ENCODE measurements at regions not wholly inside any gene's neighbourhood (a gene's known extent, or its start where the extent isn't known, plus 50 kb on each side); places are given as distances from the start of the nearest gene placed in this dataset.

DNA sequence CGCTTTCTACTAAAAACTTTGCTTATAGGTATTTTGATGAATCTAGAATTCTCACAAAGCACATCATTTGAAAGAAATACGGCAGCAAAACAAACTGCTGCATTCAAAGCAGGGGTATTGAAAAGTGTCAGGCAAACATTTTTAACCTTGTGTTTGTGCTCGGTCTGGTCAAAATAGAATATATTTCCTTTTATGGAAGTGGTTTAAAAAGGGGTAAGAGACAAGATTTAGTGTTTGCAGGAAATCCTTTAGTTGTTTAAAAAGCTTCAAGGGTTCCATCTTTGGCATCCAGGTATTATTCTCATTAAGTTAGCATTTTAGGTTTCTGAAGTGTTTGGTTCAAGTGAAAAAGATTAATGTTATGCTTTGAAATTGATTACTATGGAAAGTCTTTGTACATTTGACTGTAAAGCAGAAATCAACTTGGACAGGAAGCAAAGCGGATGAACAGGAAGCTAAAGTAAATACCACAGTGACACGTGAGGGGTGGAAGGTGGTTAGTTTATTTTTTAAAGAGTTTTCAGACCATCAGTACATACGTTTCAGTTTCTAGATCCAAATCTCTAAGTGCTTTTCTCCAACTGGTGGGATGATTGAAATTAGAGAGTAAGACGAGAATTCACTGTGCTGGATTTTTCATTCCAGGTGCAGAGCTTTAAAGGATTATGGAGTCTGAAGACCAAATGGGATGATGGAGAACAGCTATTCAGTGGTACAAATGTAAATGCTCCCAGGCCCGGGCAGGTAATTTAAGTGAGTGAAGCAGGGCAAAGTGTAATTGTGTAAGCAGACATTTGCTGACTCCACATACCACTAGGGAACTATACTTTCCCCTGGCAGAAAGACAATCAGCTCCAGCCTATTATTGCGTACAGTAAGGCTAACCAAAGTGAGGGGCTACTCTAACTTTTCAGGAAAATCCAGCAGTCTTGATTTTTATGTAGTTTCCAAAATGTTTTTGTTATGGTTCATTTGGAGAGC is 341.8 kb upstream of the TBL1XR1 start:
- BruUV-seq (replicated peaks), result no TSS peak

DNA sequence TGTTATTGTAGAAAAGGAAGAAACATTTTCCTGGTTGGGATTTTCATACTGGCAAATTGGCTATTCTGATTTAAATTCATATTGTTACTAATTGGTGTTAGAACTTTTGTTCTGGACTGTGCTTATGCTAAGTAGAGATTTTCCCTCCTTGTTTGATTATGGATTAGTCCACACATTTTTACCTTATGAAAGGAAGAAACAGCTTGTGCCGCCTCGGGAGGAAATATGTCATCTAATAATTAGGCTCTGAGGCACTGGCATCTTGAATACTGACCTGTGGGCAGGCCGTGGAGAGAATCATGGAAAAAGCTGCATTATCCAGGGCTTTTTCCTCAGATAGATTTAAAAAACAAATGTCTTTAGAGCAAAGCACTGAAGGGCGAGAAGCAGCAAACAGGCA is 344.3 kb upstream of the TBL1XR1 start:
- ChIA-PET CTCF (no interaction called here), POLR2A (ENCODE audit: unreplicated experiment) (no interaction called here)
- H3K79me2 ChIP-seq (ENCODE audit: low read length), result no peaks in the 10 kb centered on the region
- intact Hi-C loops (cut with micrococcal nuclease), result no loop called here
- BruUV-seq (replicated peaks), result no TSS peak
- ATAC-seq (no peak), DNase-seq (no peak)
- no peak overlapping the region for H2AFZ ChIP-seq (ENCODE audit: low read length)
- H3K9me3 ChIP-seq (ENCODE audit: low read length), result no peaks in the 10 kb centered on the region
- no peak overlapping the region for H3K4me2 ChIP-seq (ENCODE audit: low read length)
- TF ChIP-seq EZH2 (IDR thresholded peaks at IDR 0.05; ENCODE audit: low read length, unreplicated experiment) (no peak), EZH2phosphoT487 (IDR thresholded peaks at IDR 0.05; ENCODE audit: borderline replicate concordance, low read length) (no peak)
- TF ChIP-seq, protein P1, sequence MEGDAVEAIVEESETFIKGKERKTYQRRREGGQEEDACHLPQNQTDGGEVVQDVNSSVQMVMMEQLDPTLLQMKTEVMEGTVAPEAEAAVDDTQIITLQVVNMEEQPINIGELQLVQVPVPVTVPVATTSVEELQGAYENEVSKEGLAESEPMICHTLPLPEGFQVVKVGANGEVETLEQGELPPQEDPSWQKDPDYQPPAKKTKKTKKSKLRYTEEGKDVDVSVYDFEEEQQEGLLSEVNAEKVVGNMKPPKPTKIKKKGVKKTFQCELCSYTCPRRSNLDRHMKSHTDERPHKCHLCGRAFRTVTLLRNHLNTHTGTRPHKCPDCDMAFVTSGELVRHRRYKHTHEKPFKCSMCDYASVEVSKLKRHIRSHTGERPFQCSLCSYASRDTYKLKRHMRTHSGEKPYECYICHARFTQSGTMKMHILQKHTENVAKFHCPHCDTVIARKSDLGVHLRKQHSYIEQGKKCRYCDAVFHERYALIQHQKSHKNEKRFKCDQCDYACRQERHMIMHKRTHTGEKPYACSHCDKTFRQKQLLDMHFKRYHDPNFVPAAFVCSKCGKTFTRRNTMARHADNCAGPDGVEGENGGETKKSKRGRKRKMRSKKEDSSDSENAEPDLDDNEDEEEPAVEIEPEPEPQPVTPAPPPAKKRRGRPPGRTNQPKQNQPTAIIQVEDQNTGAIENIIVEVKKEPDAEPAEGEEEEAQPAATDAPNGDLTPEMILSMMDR (conservative IDR thresholded peaks at IDR 0.05; ENCODE audit: low read depth, low read length), result no peak
- no peak overlapping the region for H3K4me3 ChIP-seq (ENCODE audit: low read length)
- no peaks in the 10 kb centered on the region for H3F3A ChIP-seq (ENCODE audit: low read length, unreplicated experiment)
- H4K20me1 ChIP-seq (ENCODE audit: low read length), result no peaks in the 10 kb centered on the region
- no peaks in the 10 kb centered on the region for H3K27me3 ChIP-seq (ENCODE audit: low read length)
- H3K36me3 ChIP-seq (ENCODE audit: low read depth, low read length), result no peaks in the 10 kb centered on the region
- H3K27ac ChIP-seq (ENCODE audit: low read length), result no peak overlapping the region
- H3K9me2 ChIP-seq (replicated peaks; ENCODE audit: low read length), result no peaks in the 10 kb centered on the region
- H3K4me1 ChIP-seq (ENCODE audit: insufficient read depth, low read length), result peaks cover 5% of the 10 kb centered on the region; the same call in 1 of the 2 replicates
- no peak overlapping the region for H3K9ac ChIP-seq (ENCODE audit: low read length)

More for the DNA sequence above, 341.8 kb upstream of the TBL1XR1 start:
- Histone ChIP-seq H2AFZ (ENCODE audit: low read length) (0 out of 2 replicates have a peak overlapping the region, but pooled peaks have one; percentile 9), H3F3A (ENCODE audit: low read length, unreplicated experiment) (no peaks in the 10 kb centered on the region), H3K79me2 (ENCODE audit: low read length) (no peaks in the 10 kb centered on the region), H3K27me3 (ENCODE audit: low read length) (no peaks in the 10 kb centered on the region), H4K20me1 (ENCODE audit: low read length) (no peaks in the 10 kb centered on the region), H3K9me3 (ENCODE audit: low read length) (no peaks in the 10 kb centered on the region), H3K4me3 (ENCODE audit: low read length) (no peak overlapping the region), H3K4me2 (ENCODE audit: low read length) (no peak overlapping the region), H3K9me2 (replicated peaks; ENCODE audit: low read length) (no peaks in the 10 kb centered on the region), H3K36me3 (ENCODE audit: low read depth, low read length) (no peaks in the 10 kb centered on the region), H3K4me1 (ENCODE audit: insufficient read depth, low read length) (peaks cover 5% of the 10 kb centered on the region; the same call in 1 of the 2 replicates), H3K27ac (ENCODE audit: low read length) (no peak overlapping the region), H3K9ac (ENCODE audit: low read length) (no peak overlapping the region)
- intact Hi-C loops (cut with micrococcal nuclease), result no loop called here
- no peak for ATAC-seq
- CTCF ChIA-PET, result no interaction called here
- POLR2A ChIA-PET (ENCODE audit: unreplicated experiment), result no interaction called here
- peak; percentile 20 for DNase-seq
- TF ChIP-seq EZH2 (IDR thresholded peaks at IDR 0.05; ENCODE audit: low read length, unreplicated experiment), result no peak
- no peak for TF ChIP-seq EZH2phosphoT487 (IDR thresholded peaks at IDR 0.05; ENCODE audit: borderline replicate concordance, low read length)
- TF ChIP-seq, protein P1 (conservative IDR thresholded peaks at IDR 0.05; ENCODE audit: low read depth, low read length), result no peak

DNA sequence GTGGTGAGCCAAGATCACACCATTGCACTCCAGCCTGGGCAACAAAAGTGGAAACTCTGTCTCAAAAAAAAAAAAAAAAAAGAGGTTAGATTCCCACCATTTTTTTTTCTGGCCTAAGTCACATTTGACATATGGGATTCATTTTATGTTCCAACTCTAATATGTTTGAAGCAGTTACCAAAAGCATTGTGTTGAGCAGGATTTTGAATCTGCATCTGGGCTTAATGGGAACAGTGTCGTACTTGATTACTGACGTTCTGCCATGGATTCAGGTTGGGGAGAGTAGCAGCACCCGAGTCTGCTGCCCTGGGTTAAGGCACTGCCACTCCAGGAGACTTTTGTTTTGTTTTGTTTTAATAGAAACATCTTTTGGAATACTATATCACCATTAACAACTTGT is 348.7 kb upstream of the TBL1XR1 start:
- no peaks in the 10 kb centered on the region for H3K9me2 ChIP-seq (replicated peaks; ENCODE audit: low read length)
- H3K27ac ChIP-seq (ENCODE audit: low read length), result no peak overlapping the region
- no peak overlapping the region for H3K4me3 ChIP-seq (ENCODE audit: low read length)
- intact Hi-C loops (cut with micrococcal nuclease), result no loop called here
- no peaks in the 10 kb centered on the region for H3K79me2 ChIP-seq (ENCODE audit: low read length)
- DNase-seq (no peak), ATAC-seq (no peak)
- H3F3A ChIP-seq (ENCODE audit: low read length, unreplicated experiment), result no peaks in the 10 kb centered on the region
- no peak overlapping the region for H3K9ac ChIP-seq (ENCODE audit: low read length)
- H3K4me2 ChIP-seq (ENCODE audit: low read length), result no peak overlapping the region
- no peaks in the 10 kb centered on the region for H3K4me1 ChIP-seq (ENCODE audit: insufficient read depth, low read length)
- no peak overlapping the region for H2AFZ ChIP-seq (ENCODE audit: low read length)
- CTCF ChIA-PET, result no interaction called here
- no TSS peak for BruUV-seq (replicated peaks)
- POLR2A ChIA-PET (ENCODE audit: unreplicated experiment), result no interaction called here
- H3K27me3 ChIP-seq (ENCODE audit: low read length), result no peaks in the 10 kb centered on the region
- H3K9me3 ChIP-seq (ENCODE audit: low read length), result no peaks in the 10 kb centered on the region
- H4K20me1 ChIP-seq (ENCODE audit: low read length), result no peaks in the 10 kb centered on the region
- TF ChIP-seq EZH2 (IDR thresholded peaks at IDR 0.05; ENCODE audit: low read length, unreplicated experiment) (no peak), EZH2phosphoT487 (IDR thresholded peaks at IDR 0.05; ENCODE audit: borderline replicate concordance, low read length) (no peak)
- TF ChIP-seq, protein P1 (conservative IDR thresholded peaks at IDR 0.05; ENCODE audit: low read depth, low read length), result no peak
- no peaks in the 10 kb centered on the region for H3K36me3 ChIP-seq (ENCODE audit: low read depth, low read length)

All from PC-3 (cell line).